ENCODE measurements at regions not wholly inside any gene's neighbourhood (a gene's known extent, or its start where the extent isn't known, plus 50 kb on each side); places are given as distances from the start of the nearest gene placed in this dataset.

DNA sequence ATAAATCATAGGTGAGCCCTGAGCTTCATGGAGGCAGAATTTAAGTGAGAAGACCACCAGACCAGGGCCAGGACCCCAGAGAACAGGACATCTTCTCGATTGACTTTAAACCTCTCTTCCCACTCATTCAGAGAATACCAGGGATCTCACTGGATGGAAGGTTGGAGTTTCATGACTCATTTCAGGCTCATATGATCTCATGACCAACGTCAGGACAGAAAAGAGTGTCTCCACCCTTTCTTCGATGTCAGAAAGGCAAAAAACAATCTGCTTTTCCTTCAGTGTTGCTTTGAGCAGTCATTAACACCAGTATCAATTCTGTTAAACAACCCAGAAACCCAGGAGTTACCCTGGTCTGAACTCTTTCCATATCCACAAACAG, 361.0 kb downstream of the KLF12 start:
- TF ChIP-seq TAF1 (IDR thresholded peaks at IDR 0.05; ENCODE audit: borderline replicate concordance, insufficient read depth, low read length) = no peak
- TF ChIP-seq, protein P1, sequence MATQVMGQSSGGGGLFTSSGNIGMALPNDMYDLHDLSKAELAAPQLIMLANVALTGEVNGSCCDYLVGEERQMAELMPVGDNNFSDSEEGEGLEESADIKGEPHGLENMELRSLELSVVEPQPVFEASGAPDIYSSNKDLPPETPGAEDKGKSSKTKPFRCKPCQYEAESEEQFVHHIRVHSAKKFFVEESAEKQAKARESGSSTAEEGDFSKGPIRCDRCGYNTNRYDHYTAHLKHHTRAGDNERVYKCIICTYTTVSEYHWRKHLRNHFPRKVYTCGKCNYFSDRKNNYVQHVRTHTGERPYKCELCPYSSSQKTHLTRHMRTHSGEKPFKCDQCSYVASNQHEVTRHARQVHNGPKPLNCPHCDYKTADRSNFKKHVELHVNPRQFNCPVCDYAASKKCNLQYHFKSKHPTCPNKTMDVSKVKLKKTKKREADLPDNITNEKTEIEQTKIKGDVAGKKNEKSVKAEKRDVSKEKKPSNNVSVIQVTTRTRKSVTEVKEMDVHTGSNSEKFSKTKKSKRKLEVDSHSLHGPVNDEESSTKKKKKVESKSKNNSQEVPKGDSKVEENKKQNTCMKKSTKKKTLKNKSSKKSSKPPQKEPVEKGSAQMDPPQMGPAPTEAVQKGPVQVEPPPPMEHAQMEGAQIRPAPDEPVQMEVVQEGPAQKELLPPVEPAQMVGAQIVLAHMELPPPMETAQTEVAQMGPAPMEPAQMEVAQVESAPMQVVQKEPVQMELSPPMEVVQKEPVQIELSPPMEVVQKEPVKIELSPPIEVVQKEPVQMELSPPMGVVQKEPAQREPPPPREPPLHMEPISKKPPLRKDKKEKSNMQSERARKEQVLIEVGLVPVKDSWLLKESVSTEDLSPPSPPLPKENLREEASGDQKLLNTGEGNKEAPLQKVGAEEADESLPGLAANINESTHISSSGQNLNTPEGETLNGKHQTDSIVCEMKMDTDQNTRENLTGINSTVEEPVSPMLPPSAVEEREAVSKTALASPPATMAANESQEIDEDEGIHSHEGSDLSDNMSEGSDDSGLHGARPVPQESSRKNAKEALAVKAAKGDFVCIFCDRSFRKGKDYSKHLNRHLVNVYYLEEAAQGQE (IDR thresholded peaks at IDR 0.05; ENCODE audit: insufficient read depth in 1 of 2, low read depth in 2 of 2, low read length in 2 of 2) = no peak
- TF ChIP-seq POLR2AphosphoS5 (IDR thresholded peaks at IDR 0.05; ENCODE audit: low read depth, low read length) = no peak

All from PFSK-1 (cell line).